ENCODE measurements at regions not wholly inside any gene's neighbourhood (a gene's known extent, or its start where the extent isn't known, plus 50 kb on each side); places are given as distances from the start of the nearest gene placed in this dataset.

- TF ChIP-seq EZH2phosphoT487 (IDR thresholded peaks at IDR 0.05) (no peak), CTCF (IDR thresholded peaks at IDR 0.05) (no peak), EZH2 (IDR thresholded peaks at IDR 0.05) (no peak)
- Mint-ChIP-seq H3K27me3 (ENCODE audit: insufficient read depth, low read depth) (no peaks in the 10 kb centered on the region), H3K4me3 (no peak overlapping the region), H3K36me3 (no peaks in the 10 kb centered on the region), H3K4me1 (peaks cover 18% of the 10 kb centered on the region), H3K9me3 (no peaks in the 10 kb centered on the region), H3K27ac (peak overlapping the region; percentile 67)
- no peaks in the 10 kb centered on the region for H3F3A ChIP-seq (ENCODE audit: low read depth)
- H2AFZ ChIP-seq (replicated peaks), result peak overlapping the region; percentile 49
- H3K36me3 ChIP-seq, result no peaks in the 10 kb centered on the region
- no peak overlapping the region for H3K4me3 ChIP-seq
- H3K27me3 ChIP-seq, result no peaks in the 10 kb centered on the region
- no peak for DNase-seq (ENCODE audit: low spot score)
- H3K27ac ChIP-seq, result no peak overlapping the region
- no peaks in the 10 kb centered on the region for H4K20me1 ChIP-seq (ENCODE audit: low read depth)
- H3K4me1 ChIP-seq, result no peaks in the 10 kb centered on the region
- H3K9ac ChIP-seq, result no peak overlapping the region
- no peaks in the 10 kb centered on the region for H3K79me2 ChIP-seq (ENCODE audit: low read depth)
- no peak overlapping the region for H3K4me2 ChIP-seq
- H3K9me3 ChIP-seq (ENCODE audit: low read depth), result no peaks in the 10 kb centered on the region
Measured at GRCh38 chr18:71405169-71405809, 1116.4 kb downstream of the SOCS6 start.

- no peak for TF ChIP-seq EZH2phosphoT487 (IDR thresholded peaks at IDR 0.05)
- TF ChIP-seq EZH2 (IDR thresholded peaks at IDR 0.05), result no peak
- no peak for TF ChIP-seq CTCF (IDR thresholded peaks at IDR 0.05)
- H2AFZ ChIP-seq (replicated peaks), result no peak overlapping the region
- no peak overlapping the region for H3K27ac ChIP-seq
- no peaks in the 10 kb centered on the region for H3K27me3 ChIP-seq
- Mint-ChIP-seq H3K27ac (no peak overlapping the region), H3K4me3 (no peak overlapping the region), H3K27me3 (ENCODE audit: insufficient read depth, low read depth) (no peaks in the 10 kb centered on the region), H3K4me1 (peaks cover 18% of the 10 kb centered on the region), H3K9me3 (no peaks in the 10 kb centered on the region), H3K36me3 (no peaks in the 10 kb centered on the region)
- no peak overlapping the region for H3K4me3 ChIP-seq
- no peaks in the 10 kb centered on the region for H3K79me2 ChIP-seq (ENCODE audit: low read depth)
- H3K4me2 ChIP-seq, result no peak overlapping the region
- no peak for DNase-seq (ENCODE audit: low spot score)
- no peak overlapping the region for H3K9ac ChIP-seq
- no peaks in the 10 kb centered on the region for H4K20me1 ChIP-seq (ENCODE audit: low read depth)
- no peaks in the 10 kb centered on the region for H3K4me1 ChIP-seq
- no peaks in the 10 kb centered on the region for H3K36me3 ChIP-seq
- no peaks in the 10 kb centered on the region for H3F3A ChIP-seq (ENCODE audit: low read depth)
- no peaks in the 10 kb centered on the region for H3K9me3 ChIP-seq (ENCODE audit: low read depth)
Measured at GRCh38 chr18:71403501-71403900, 1114.7 kb downstream of the SOCS6 start.

GRCh38 chr18:71398531-71398930, 1109.7 kb downstream of the SOCS6 start:
- Mint-ChIP-seq H3K27ac (no peak overlapping the region), H3K9me3 (no peaks in the 10 kb centered on the region), H3K27me3 (ENCODE audit: insufficient read depth, low read depth) (no peaks in the 10 kb centered on the region), H3K4me3 (no peak overlapping the region), H3K4me1 (peaks cover 7% of the 10 kb centered on the region), H3K36me3 (no peaks in the 10 kb centered on the region)
- no peak overlapping the region for H3K4me2 ChIP-seq
- H2AFZ ChIP-seq (replicated peaks), result peak overlapping the region; percentile 43
- H3K9me3 ChIP-seq (ENCODE audit: low read depth), result no peaks in the 10 kb centered on the region
- TF ChIP-seq EZH2phosphoT487 (IDR thresholded peaks at IDR 0.05) (no peak), EZH2 (IDR thresholded peaks at IDR 0.05) (no peak), CTCF (IDR thresholded peaks at IDR 0.05) (peak; percentile 64)
- H3K79me2 ChIP-seq (ENCODE audit: low read depth), result no peaks in the 10 kb centered on the region
- H3K4me1 ChIP-seq, result no peaks in the 10 kb centered on the region
- no peak overlapping the region for H3K27ac ChIP-seq
- no peaks in the 10 kb centered on the region for H3K27me3 ChIP-seq
- H4K20me1 ChIP-seq (ENCODE audit: low read depth), result no peaks in the 10 kb centered on the region
- H3K9ac ChIP-seq, result no peak overlapping the region
- peak; percentile 78 for DNase-seq (ENCODE audit: low spot score)
- no peaks in the 10 kb centered on the region for H3K36me3 ChIP-seq
- H3K4me3 ChIP-seq, result no peak overlapping the region
- no peaks in the 10 kb centered on the region for H3F3A ChIP-seq (ENCODE audit: low read depth)
